ENCODE measurements at regions not wholly inside any gene's neighbourhood (a gene's known extent, or its start where the extent isn't known, plus 50 kb on each side); places are given as distances from the start of the nearest gene placed in this dataset.

- H3K27me3 ChIP-seq = no peaks in the 10 kb centered on the region
- no peak for DNase-seq (ENCODE audit: extremely low spot score in 2 of 2)
- no peak for TF ChIP-seq CTCF (IDR thresholded peaks at IDR 0.05)
- TF ChIP-seq POLR2A (IDR thresholded peaks at IDR 0.05) = no peak
- TF ChIP-seq POLR2AphosphoS5 (IDR thresholded peaks at IDR 0.05; ENCODE audit: insufficient read depth in 1 of 2, low read depth in 1 of 2) = no peak
- no peak overlapping the region for H3K27ac ChIP-seq
- no peaks in the 10 kb centered on the region for H3K36me3 ChIP-seq
- H3K9me3 ChIP-seq = no peaks in the 10 kb centered on the region
- intact Hi-C loops (cut with DNase I) = no loop called here
- H3K4me1 ChIP-seq = no peaks in the 10 kb centered on the region
- H3K4me3 ChIP-seq = no peak overlapping the region
These were observed 409.0 kb upstream of the PDE3A start for GRCh38 chr12:19959353-19959752.

- Histone ChIP-seq H3K4me1 (no peaks in the 10 kb centered on the region), H3K4me3 (no peak overlapping the region), H3K9me3 (no peaks in the 10 kb centered on the region), H3K36me3 (no peaks in the 10 kb centered on the region), H3K27me3 (no peaks in the 10 kb centered on the region), H3K27ac (no peak overlapping the region)
- no peak for TF ChIP-seq POLR2AphosphoS5 (IDR thresholded peaks at IDR 0.05; ENCODE audit: insufficient read depth in 1 of 2, low read depth in 1 of 2)
- no peak for TF ChIP-seq POLR2A (IDR thresholded peaks at IDR 0.05)
- no peak for TF ChIP-seq CTCF (IDR thresholded peaks at IDR 0.05)
- intact Hi-C loops (cut with DNase I) = no loop called here
- no peak for DNase-seq (ENCODE audit: extremely low spot score in 2 of 2)
These were observed 407.8 kb upstream of the PDE3A start for GRCh38 chr12:19960527-19960926.

GRCh38 chr12:19962192-19962591, 406.1 kb upstream of the PDE3A start:
- TF ChIP-seq POLR2A (IDR thresholded peaks at IDR 0.05) (no peak), CTCF (IDR thresholded peaks at IDR 0.05) (no peak), POLR2AphosphoS5 (IDR thresholded peaks at IDR 0.05; ENCODE audit: insufficient read depth in 1 of 2, low read depth in 1 of 2) (no peak)
- intact Hi-C loops (cut with DNase I) = no loop called here

GRCh38 chr12:19963972-19964371, 404.4 kb upstream of the PDE3A start:
- no peak for TF ChIP-seq POLR2A (IDR thresholded peaks at IDR 0.05)
- no peak for TF ChIP-seq CTCF (IDR thresholded peaks at IDR 0.05)
- no peak for TF ChIP-seq POLR2AphosphoS5 (IDR thresholded peaks at IDR 0.05; ENCODE audit: insufficient read depth in 1 of 2, low read depth in 1 of 2)
- intact Hi-C loops (cut with DNase I) = no loop called here
- no peaks in the 10 kb centered on the region for H3K27me3 ChIP-seq
- H3K4me3 ChIP-seq = no peak overlapping the region
- no peaks in the 10 kb centered on the region for H3K9me3 ChIP-seq
- no peak for DNase-seq (ENCODE audit: extremely low spot score in 2 of 2)
- no peak overlapping the region for H3K27ac ChIP-seq
- no peaks in the 10 kb centered on the region for H3K4me1 ChIP-seq
- no peaks in the 10 kb centered on the region for H3K36me3 ChIP-seq

More at GRCh38 chr12:19962192-19962591, 406.1 kb upstream of the PDE3A start:
- Histone ChIP-seq H3K9me3 (no peaks in the 10 kb centered on the region), H3K27me3 (no peaks in the 10 kb centered on the region), H3K4me1 (no peaks in the 10 kb centered on the region), H3K4me3 (no peak overlapping the region), H3K36me3 (no peaks in the 10 kb centered on the region), H3K27ac (no peak overlapping the region)
- DNase-seq (ENCODE audit: extremely low spot score in 2 of 2) = no peak

- TF ChIP-seq POLR2A (IDR thresholded peaks at IDR 0.05) (no peak), POLR2AphosphoS5 (IDR thresholded peaks at IDR 0.05; ENCODE audit: insufficient read depth in 1 of 2, low read depth in 1 of 2) (no peak), CTCF (IDR thresholded peaks at IDR 0.05) (no peak)
- Histone ChIP-seq H3K9me3 (no peaks in the 10 kb centered on the region), H3K27ac (no peak overlapping the region), H3K27me3 (no peaks in the 10 kb centered on the region), H3K36me3 (no peaks in the 10 kb centered on the region), H3K4me1 (no peaks in the 10 kb centered on the region), H3K4me3 (no peak overlapping the region)
- intact Hi-C loops (cut with DNase I) = no loop called here
- no peak for DNase-seq (ENCODE audit: extremely low spot score in 2 of 2)
These were observed 403.8 kb upstream of the PDE3A start for GRCh38 chr12:19964549-19964948.
